ENCODE measurements at regions not wholly inside any gene's neighbourhood (a gene's known extent, or its start where the extent isn't known, plus 50 kb on each side); places are given as distances from the start of the nearest gene placed in this dataset.

DNA sequence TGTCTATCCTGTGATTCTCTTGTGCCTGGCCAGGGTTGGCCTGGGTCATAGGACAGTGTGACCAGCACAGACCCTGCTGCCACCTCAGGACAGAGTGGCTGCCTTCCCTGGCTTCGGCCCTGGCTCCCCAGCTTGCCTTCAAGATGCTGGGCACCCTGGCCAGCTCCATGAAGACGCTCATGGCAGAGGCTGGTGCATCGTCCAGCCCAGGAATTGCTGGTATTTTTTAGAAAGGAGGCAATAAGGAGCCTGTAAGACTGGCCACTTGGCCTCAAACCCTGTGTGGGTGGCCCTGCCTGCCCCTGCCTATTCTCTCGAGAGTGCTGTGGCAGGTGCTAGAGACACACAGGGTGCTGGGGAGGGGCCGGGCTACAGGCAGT lies 70.4 kb upstream of the ACTRT2 start:
- Mint-ChIP-seq H3K9me3 (peaks cover 22% of the 10 kb centered on the region), H3K4me3 (no peak overlapping the region), H3K27ac (no peak overlapping the region), H3K36me3 (no peaks in the 10 kb centered on the region), H3K27me3 (ENCODE audit: insufficient read depth, low read depth) (peaks cover 8% of the 10 kb centered on the region), H3K4me1 (peaks cover 3% of the 10 kb centered on the region)
- DNase-seq (ENCODE audit: low spot score): no peak
- no peaks in the 10 kb centered on the region for H3K4me1 ChIP-seq
- no peaks in the 10 kb centered on the region for H3K27me3 ChIP-seq
- H2AFZ ChIP-seq (replicated peaks): no peak overlapping the region
- no peak overlapping the region for H3K27ac ChIP-seq
- no peak overlapping the region for H3K9ac ChIP-seq
- H3K36me3 ChIP-seq: no peaks in the 10 kb centered on the region
- H3K4me2 ChIP-seq: no peak overlapping the region
- no peak overlapping the region for H3K4me3 ChIP-seq
- H3K9me3 ChIP-seq (ENCODE audit: low read depth): peaks cover 22% of the 10 kb centered on the region
- H4K20me1 ChIP-seq (ENCODE audit: low read depth): no peaks in the 10 kb centered on the region
- no peaks in the 10 kb centered on the region for H3K79me2 ChIP-seq (ENCODE audit: low read depth)
- TF ChIP-seq EZH2phosphoT487 (IDR thresholded peaks at IDR 0.05) (no peak), EZH2 (IDR thresholded peaks at IDR 0.05) (no peak)
- TF ChIP-seq, protein P1, sequence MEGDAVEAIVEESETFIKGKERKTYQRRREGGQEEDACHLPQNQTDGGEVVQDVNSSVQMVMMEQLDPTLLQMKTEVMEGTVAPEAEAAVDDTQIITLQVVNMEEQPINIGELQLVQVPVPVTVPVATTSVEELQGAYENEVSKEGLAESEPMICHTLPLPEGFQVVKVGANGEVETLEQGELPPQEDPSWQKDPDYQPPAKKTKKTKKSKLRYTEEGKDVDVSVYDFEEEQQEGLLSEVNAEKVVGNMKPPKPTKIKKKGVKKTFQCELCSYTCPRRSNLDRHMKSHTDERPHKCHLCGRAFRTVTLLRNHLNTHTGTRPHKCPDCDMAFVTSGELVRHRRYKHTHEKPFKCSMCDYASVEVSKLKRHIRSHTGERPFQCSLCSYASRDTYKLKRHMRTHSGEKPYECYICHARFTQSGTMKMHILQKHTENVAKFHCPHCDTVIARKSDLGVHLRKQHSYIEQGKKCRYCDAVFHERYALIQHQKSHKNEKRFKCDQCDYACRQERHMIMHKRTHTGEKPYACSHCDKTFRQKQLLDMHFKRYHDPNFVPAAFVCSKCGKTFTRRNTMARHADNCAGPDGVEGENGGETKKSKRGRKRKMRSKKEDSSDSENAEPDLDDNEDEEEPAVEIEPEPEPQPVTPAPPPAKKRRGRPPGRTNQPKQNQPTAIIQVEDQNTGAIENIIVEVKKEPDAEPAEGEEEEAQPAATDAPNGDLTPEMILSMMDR (IDR thresholded peaks at IDR 0.05): no peak
- H3F3A ChIP-seq (ENCODE audit: low read depth): no peaks in the 10 kb centered on the region

DNA sequence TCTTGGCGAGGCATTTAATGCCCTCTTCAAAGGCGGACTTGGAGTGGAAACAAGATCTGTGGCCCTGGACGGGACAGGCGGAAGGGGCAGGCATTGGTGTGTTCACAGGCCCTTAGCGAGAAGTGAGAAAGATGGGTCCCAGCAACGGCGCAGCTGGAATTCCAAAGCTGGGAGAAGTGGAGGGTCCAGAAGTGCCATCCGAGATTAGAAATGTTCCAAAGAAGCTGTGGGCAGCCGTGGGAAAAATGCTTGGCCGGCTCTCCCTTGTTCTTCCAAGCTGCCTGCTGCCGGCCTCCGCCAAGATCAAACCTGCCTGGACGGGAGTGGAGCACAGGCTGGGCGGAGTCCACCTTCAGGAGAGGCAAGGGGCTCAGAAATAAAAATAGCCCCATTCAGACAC lies 69.4 kb upstream of the ACTRT2 start:
- Mint-ChIP-seq H3K27me3 (ENCODE audit: insufficient read depth, low read depth) (peaks cover 12% of the 10 kb centered on the region), H3K36me3 (no peaks in the 10 kb centered on the region), H3K27ac (no peak overlapping the region), H3K9me3 (peaks cover 32% of the 10 kb centered on the region), H3K4me1 (peaks cover 3% of the 10 kb centered on the region), H3K4me3 (no peak overlapping the region)
- no peaks in the 10 kb centered on the region for H3F3A ChIP-seq (ENCODE audit: low read depth)
- no peak for DNase-seq (ENCODE audit: low spot score)
- no peaks in the 10 kb centered on the region for H3K79me2 ChIP-seq (ENCODE audit: low read depth)
- H2AFZ ChIP-seq (replicated peaks): no peak overlapping the region
- no peaks in the 10 kb centered on the region for H3K4me1 ChIP-seq
- H3K9me3 ChIP-seq (ENCODE audit: low read depth): peaks cover 26% of the 10 kb centered on the region
- H3K36me3 ChIP-seq: no peaks in the 10 kb centered on the region
- no peak overlapping the region for H3K4me3 ChIP-seq
- no peaks in the 10 kb centered on the region for H3K27me3 ChIP-seq
- H3K27ac ChIP-seq: no peak overlapping the region
- TF ChIP-seq, protein P1 (IDR thresholded peaks at IDR 0.05): no peak
- TF ChIP-seq EZH2 (IDR thresholded peaks at IDR 0.05) (no peak), EZH2phosphoT487 (IDR thresholded peaks at IDR 0.05) (no peak)
- no peak overlapping the region for H3K9ac ChIP-seq
- H4K20me1 ChIP-seq (ENCODE audit: low read depth): no peaks in the 10 kb centered on the region
- H3K4me2 ChIP-seq: no peak overlapping the region

DNA sequence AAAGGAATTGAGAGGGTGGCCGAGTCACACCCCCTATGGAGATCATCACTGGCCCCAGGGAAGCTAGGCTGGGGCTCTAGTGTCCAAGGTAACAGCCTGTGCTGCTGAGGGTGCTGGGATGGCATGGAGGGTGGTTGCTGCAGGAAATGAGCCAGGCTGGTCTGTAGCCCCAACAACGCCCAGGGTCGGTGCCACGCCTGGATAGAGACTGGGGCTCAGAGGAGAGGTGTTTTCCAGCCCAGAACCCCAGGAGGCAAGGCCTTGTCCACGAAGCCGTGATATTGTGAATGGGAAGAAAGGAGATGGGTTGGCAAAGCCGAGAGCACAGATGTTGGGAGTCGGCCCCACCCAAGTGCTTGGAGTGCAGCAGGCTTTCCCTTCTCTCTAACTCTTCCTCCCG lies 68.9 kb upstream of the ACTRT2 start:
- Histone ChIP-seq H2AFZ (replicated peaks) (no peak overlapping the region), H3F3A (ENCODE audit: low read depth) (no peaks in the 10 kb centered on the region), H3K4me1 (no peaks in the 10 kb centered on the region), H3K36me3 (no peaks in the 10 kb centered on the region), H3K79me2 (ENCODE audit: low read depth) (no peaks in the 10 kb centered on the region), H3K9me3 (ENCODE audit: low read depth) (peaks cover 30% of the 10 kb centered on the region), H3K4me2 (no peak overlapping the region), H3K9ac (no peak overlapping the region), H3K27ac (no peak overlapping the region), H3K4me3 (no peak overlapping the region), H4K20me1 (ENCODE audit: low read depth) (no peaks in the 10 kb centered on the region), H3K27me3 (no peaks in the 10 kb centered on the region)
- TF ChIP-seq EZH2 (IDR thresholded peaks at IDR 0.05): no peak
- no peak for TF ChIP-seq EZH2phosphoT487 (IDR thresholded peaks at IDR 0.05)
- TF ChIP-seq, protein P1 (IDR thresholded peaks at IDR 0.05): no peak
- Mint-ChIP-seq H3K4me1 (peaks cover 3% of the 10 kb centered on the region), H3K27me3 (ENCODE audit: insufficient read depth, low read depth) (peaks cover 12% of the 10 kb centered on the region), H3K36me3 (no peaks in the 10 kb centered on the region), H3K4me3 (no peak overlapping the region), H3K9me3 (peaks cover 32% of the 10 kb centered on the region), H3K27ac (no peak overlapping the region)
- no peak for DNase-seq (ENCODE audit: low spot score)
